ENCODE measurements at regions not wholly inside any gene's neighbourhood (a gene's known extent, or its start where the extent isn't known, plus 50 kb on each side); places are given as distances from the start of the nearest gene placed in this dataset.

- Mint-ChIP-seq H3K27ac (no peak overlapping the region), H3K36me3 (ENCODE audit: insufficient read depth) (peaks cover 5% of the 10 kb centered on the region), H3K4me3 (no peak overlapping the region), H3K9me3 (no peaks in the 10 kb centered on the region), H3K4me1 (ENCODE audit: low read depth in 2 of 2) (no peaks in the 10 kb centered on the region), H3K27me3 (no peaks in the 10 kb centered on the region)
- no peak for ATAC-seq (replicated peaks)
- DNase-seq, result no peak
These were observed 66.3 kb downstream of the ITM2A start for GRCh38 chrX:79300856-79301255.

- H3K9me3 Mint-ChIP-seq, result no peaks in the 10 kb centered on the region
- H3K36me3 Mint-ChIP-seq (ENCODE audit: insufficient read depth), result peaks cover 6% of the 10 kb centered on the region
- DNase-seq (no peak), ATAC-seq (replicated peaks) (no peak)
- no peak overlapping the region for H3K4me3 Mint-ChIP-seq
- H3K4me1 Mint-ChIP-seq (ENCODE audit: low read depth in 2 of 2), result peaks cover 0 to 5% of the 10 kb centered on the region in 2 donors
- no peaks in the 10 kb centered on the region for H3K27me3 Mint-ChIP-seq
- H3K27ac Mint-ChIP-seq, result no peak overlapping the region
These were observed 76.5 kb downstream of the ITM2A start for GRCh38 chrX:79290596-79290995.

DNA sequence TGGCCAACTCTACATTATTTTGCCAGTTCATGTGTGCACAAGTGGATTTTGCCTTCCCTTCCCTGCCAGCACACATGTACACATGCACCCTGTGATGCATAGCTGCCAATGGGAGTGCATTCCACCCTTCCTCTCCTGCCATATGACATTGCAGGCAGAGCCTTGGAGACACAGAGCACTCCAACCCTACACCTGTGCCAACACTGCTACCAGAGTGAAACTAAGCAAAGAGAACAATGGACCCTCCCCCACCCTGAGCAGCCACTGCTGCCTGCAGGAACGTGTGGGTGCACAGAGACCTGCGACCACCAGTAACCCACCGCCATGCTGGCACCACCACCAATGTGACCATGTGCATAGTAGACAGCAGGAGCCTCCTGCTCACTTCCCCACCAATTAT, 78.4 kb downstream of the ITM2A start:
- Mint-ChIP-seq H3K4me1 (ENCODE audit: low read depth in 2 of 2) (peaks cover 0 to 5% of the 10 kb centered on the region in 2 donors), H3K36me3 (ENCODE audit: insufficient read depth) (peaks cover 6% of the 10 kb centered on the region), H3K4me3 (no peak overlapping the region), H3K27me3 (no peaks in the 10 kb centered on the region), H3K9me3 (no peaks in the 10 kb centered on the region), H3K27ac (no peak overlapping the region)
- no peak for DNase-seq
- no peak for ATAC-seq (replicated peaks)

DNA sequence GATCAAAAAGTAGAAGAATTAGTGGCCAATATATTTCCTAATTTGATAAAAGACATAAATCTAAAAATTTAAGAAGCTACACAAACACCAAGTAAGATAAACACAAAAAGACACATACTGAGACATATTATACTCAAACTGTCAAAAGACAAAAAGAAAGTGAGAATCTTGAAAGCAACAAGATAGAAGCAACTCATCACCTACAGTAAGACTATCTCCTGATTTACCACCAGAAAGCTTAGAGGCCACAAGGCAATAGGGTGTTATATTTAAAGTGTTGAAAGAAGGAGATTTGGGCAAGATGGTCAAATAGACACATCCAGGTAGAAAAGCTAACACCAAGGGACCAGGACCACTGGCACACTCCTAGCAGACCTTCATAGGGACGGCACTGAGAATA, 79.4 kb downstream of the ITM2A start:
- no peaks in the 10 kb centered on the region for H3K9me3 Mint-ChIP-seq

DNA sequence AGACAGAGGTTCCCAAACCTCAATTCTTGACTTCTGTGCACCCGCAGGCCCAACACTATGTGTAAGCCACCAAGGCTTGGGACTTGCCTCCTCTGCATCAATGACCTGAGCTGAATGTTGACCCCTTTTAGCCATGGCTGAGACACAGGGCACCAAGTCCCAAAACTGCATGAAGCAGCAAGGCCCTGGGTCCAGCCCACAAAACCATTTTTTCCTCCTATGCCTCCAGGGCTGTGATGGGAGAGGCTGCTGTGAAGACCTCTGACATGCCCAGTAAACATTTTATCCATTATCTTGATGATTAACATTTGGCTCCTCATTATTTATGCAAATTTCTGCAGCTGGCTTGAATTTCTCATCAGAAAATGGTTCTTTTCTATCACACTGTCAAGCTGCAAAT, 85.4 kb downstream of the ITM2A start:
- no peaks in the 10 kb centered on the region for H3K27me3 Mint-ChIP-seq
- H3K4me1 Mint-ChIP-seq (ENCODE audit: low read depth in 2 of 2), result no peaks in the 10 kb centered on the region
- no peak overlapping the region for H3K27ac Mint-ChIP-seq
- DNase-seq (no peak), ATAC-seq (replicated peaks) (no peak)
- peaks cover 5 to 9% of the 10 kb centered on the region in 2 donors for H3K9me3 Mint-ChIP-seq
- peaks cover 8% of the 10 kb centered on the region for H3K36me3 Mint-ChIP-seq (ENCODE audit: insufficient read depth)
- H3K4me3 Mint-ChIP-seq, result no peak overlapping the region

More for the DNA sequence above, 79.4 kb downstream of the ITM2A start:
- no peak overlapping the region for H3K4me3 Mint-ChIP-seq
- no peak for DNase-seq
- peaks cover 0 to 5% of the 10 kb centered on the region in 2 donors for H3K4me1 Mint-ChIP-seq (ENCODE audit: low read depth in 2 of 2)
- ATAC-seq (replicated peaks), result no peak
- peaks cover 6% of the 10 kb centered on the region for H3K36me3 Mint-ChIP-seq (ENCODE audit: insufficient read depth)
- peak overlapping the region in 1 of 2 donors; percentile 36 for H3K27ac Mint-ChIP-seq
- no peaks in the 10 kb centered on the region for H3K27me3 Mint-ChIP-seq

DNA sequence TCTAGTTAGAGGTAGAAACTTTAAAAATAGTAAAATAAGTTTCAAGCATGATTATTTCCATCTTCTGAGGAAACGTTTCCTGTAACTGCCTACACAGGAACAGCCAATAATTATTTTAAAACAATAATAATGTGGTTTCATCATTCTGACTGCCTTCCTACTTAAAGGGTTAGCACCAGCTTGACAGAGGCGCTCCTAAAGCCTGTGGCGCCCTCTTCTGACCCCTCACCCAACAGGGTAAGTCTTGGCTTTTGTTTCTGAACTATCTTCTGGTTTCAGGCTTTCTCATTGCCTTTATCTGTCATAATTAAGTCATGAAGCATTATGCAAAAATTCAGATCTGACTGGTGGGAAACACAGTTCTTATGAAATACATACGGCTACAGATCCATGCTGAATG, 96.7 kb downstream of the ITM2A start:
- no peaks in the 10 kb centered on the region for H3K36me3 Mint-ChIP-seq (ENCODE audit: insufficient read depth)
- ATAC-seq (replicated peaks) (peak; percentile 95), DNase-seq (peak; percentile 49 to 68 (median 51))
- H3K27ac Mint-ChIP-seq, result peak overlapping the region; percentile 17 to 97
- peaks cover 11 to 43% of the 10 kb centered on the region in 2 donors for H3K4me1 Mint-ChIP-seq (ENCODE audit: low read depth in 2 of 2)
- no peaks in the 10 kb centered on the region for H3K9me3 Mint-ChIP-seq
- H3K4me3 Mint-ChIP-seq, result peak overlapping the region in 1 of 2 donors; percentile 73
- H3K27me3 Mint-ChIP-seq, result no peaks in the 10 kb centered on the region

DNA sequence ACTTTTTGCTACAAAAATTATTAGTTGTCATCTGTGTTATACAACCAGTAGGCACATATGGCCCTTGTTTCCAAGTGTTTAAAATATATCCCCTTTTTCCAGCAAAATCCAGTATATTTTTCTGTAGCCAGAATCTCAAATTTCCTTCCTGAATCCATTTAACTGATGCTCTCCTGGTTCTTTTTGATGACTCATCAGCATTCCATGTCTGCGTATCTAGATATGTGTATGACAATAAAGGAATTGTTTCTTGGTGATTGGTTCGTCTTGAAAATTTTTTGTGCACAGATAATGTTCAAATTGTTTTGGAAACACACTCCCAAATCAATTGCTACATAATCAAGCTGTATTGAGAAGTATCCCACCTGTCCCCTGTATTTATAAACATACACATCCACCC, 98.3 kb downstream of the ITM2A start:
- Mint-ChIP-seq H3K27me3 (no peaks in the 10 kb centered on the region), H3K9me3 (no peaks in the 10 kb centered on the region), H3K4me3 (no peak overlapping the region), H3K36me3 (ENCODE audit: insufficient read depth) (no peaks in the 10 kb centered on the region), H3K4me1 (ENCODE audit: low read depth in 2 of 2) (peaks cover 11 to 42% of the 10 kb centered on the region in 2 donors), H3K27ac (peak overlapping the region in 1 of 2 donors; percentile 93)
- no peak for DNase-seq
- ATAC-seq (replicated peaks), result no peak

DNA sequence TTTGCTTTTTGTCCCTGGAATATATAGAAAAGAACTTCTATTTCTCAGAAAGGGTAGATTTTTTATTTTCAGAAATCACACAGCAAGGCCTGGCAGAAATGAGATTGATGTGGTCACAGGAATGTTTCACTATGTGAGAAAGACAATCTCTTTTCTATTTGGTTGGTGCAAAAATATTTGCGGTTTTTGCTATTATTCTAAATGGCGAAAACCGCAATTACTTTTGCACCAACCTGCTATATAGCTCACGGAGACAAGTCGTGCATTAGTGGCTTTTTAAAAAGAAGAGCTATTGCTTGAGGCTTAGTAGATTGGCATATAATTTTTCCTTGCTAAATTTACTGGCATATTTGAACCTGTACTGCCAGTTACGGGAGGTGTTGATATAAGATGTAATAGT, 100.4 kb downstream of the ITM2A start:
- Mint-ChIP-seq H3K4me3 (peak overlapping the region; percentile 41 to 72), H3K27ac (peak overlapping the region; percentile 72 to 93), H3K36me3 (ENCODE audit: insufficient read depth) (no peaks in the 10 kb centered on the region), H3K27me3 (no peaks in the 10 kb centered on the region), H3K4me1 (ENCODE audit: low read depth in 2 of 2) (peaks cover 23 to 51% of the 10 kb centered on the region in 2 donors), H3K9me3 (no peaks in the 10 kb centered on the region)
- DNase-seq (no peak), ATAC-seq (replicated peaks) (no peak)

DNA sequence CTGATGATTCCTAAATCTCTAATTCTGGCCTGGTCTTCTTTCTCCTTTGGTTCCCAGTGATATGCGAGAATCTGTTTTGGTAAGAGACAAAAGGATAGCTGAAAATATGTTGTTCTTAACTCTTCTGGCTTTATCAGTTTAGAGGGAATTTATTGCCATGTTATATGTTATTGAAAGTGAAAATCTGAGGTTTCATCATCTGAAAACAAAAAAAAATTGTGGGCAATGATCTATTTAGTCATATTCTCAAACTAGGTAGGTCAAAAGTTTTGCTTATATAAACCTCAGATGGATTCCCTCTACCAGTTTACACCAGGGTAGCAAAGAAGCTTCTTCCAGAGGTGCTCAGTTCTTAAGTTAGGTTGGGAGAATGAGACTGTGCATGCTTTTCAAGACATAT, 103.6 kb downstream of the ITM2A start:
- Mint-ChIP-seq H3K27me3 (no peaks in the 10 kb centered on the region), H3K36me3 (ENCODE audit: insufficient read depth) (no peaks in the 10 kb centered on the region), H3K4me3 (peak overlapping the region; percentile 29 to 33), H3K27ac (peak overlapping the region; percentile 72 to 98), H3K4me1 (ENCODE audit: low read depth in 2 of 2) (peaks cover 34 to 46% of the 10 kb centered on the region in 2 donors), H3K9me3 (no peaks in the 10 kb centered on the region)
- no peak for ATAC-seq (replicated peaks)
- no peak for DNase-seq

GRCh38 chrX:79259073-79259689, 108.0 kb downstream of the ITM2A start:
- Mint-ChIP-seq H3K36me3 (ENCODE audit: insufficient read depth) (no peaks in the 10 kb centered on the region), H3K4me3 (peak overlapping the region; percentile 62 to 78), H3K27me3 (no peaks in the 10 kb centered on the region), H3K9me3 (no peaks in the 10 kb centered on the region), H3K27ac (peak overlapping the region; percentile 85 to 98), H3K4me1 (ENCODE audit: low read depth in 2 of 2) (peaks cover 32 to 45% of the 10 kb centered on the region in 2 donors)
- DNase-seq (peak; percentile 36 to 51 (median 37)), ATAC-seq (replicated peaks) (peak; percentile 94)

DNA sequence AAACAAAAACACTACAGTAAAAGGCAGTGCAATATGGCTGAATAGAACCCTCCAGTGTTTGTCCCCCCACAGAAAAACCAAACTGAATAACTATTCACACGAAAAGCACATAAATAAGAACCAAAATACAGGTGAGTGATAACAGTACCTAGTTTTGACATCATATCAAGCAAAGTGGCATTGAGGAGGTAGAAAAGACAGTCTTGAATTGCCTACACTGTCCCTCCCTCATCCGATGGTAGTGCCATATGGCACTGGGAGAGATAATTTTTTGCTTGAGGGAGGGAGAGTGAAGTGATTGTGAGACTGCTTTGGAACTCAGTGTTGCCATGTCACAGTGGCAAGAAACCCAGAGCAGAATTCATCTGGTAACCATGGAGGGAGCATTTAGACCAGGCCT, 99.2 kb downstream of the GPR174 start:
- no peaks in the 10 kb centered on the region for H3K27me3 Mint-ChIP-seq
- H3K9me3 Mint-ChIP-seq, result no peaks in the 10 kb centered on the region
- H3K4me1 Mint-ChIP-seq (ENCODE audit: low read depth in 2 of 2), result peaks cover 12 to 36% of the 10 kb centered on the region in 2 donors
- ATAC-seq (replicated peaks) (no peak), DNase-seq (no peak)
- H3K36me3 Mint-ChIP-seq (ENCODE audit: insufficient read depth), result no peaks in the 10 kb centered on the region
- no peak overlapping the region for H3K4me3 Mint-ChIP-seq
- H3K27ac Mint-ChIP-seq, result no peak overlapping the region

GRCh38 chrX:79235899-79236298, 91.4 kb downstream of the GPR174 start:
- H3K27ac Mint-ChIP-seq, result peak overlapping the region; percentile 78 to 88
- H3K4me3 Mint-ChIP-seq, result peak overlapping the region; percentile 11 to 42
- no peaks in the 10 kb centered on the region for H3K36me3 Mint-ChIP-seq (ENCODE audit: insufficient read depth)
- no peaks in the 10 kb centered on the region for H3K27me3 Mint-ChIP-seq
- DNase-seq (no peak), ATAC-seq (replicated peaks) (no peak)
- no peaks in the 10 kb centered on the region for H3K9me3 Mint-ChIP-seq
- peaks cover 18 to 31% of the 10 kb centered on the region in 2 donors for H3K4me1 Mint-ChIP-seq (ENCODE audit: low read depth in 2 of 2)

DNA sequence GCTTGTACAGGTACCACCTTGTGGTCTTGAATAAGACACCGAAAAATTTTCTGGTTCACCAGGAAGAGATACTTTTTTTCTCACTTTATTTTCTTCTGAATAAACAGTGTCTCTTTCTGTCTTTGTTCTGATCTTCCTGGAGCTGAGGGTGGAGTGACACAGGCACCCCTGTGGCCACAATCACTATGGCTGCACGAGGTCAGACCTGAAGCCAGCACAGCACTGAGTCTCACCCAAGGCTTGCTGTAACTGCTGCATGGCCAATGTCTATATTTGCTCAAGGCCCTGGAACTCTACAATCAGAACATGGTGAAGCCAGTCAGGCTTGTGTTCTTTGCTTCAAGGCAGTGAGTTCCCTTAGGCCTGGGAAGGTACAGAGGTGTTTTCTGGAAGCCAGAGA, 87.2 kb downstream of the GPR174 start:
- H3K27me3 Mint-ChIP-seq, result no peaks in the 10 kb centered on the region
- DNase-seq (no peak), ATAC-seq (replicated peaks) (peak; percentile 24)
- no peaks in the 10 kb centered on the region for H3K9me3 Mint-ChIP-seq
- no peaks in the 10 kb centered on the region for H3K36me3 Mint-ChIP-seq (ENCODE audit: insufficient read depth)
- peaks cover 22 to 34% of the 10 kb centered on the region in 2 donors for H3K4me1 Mint-ChIP-seq (ENCODE audit: low read depth in 2 of 2)
- H3K4me3 Mint-ChIP-seq, result peak overlapping the region; percentile 18 to 50
- peak overlapping the region; percentile 81 to 85 for H3K27ac Mint-ChIP-seq

Data from effector memory CD8-positive, alpha-beta T cell (primary cell).